ENCODE measurements at regions not wholly inside any gene's neighbourhood (a gene's known extent, or its start where the extent isn't known, plus 50 kb on each side); places are given as distances from the start of the nearest gene placed in this dataset.

DNA sequence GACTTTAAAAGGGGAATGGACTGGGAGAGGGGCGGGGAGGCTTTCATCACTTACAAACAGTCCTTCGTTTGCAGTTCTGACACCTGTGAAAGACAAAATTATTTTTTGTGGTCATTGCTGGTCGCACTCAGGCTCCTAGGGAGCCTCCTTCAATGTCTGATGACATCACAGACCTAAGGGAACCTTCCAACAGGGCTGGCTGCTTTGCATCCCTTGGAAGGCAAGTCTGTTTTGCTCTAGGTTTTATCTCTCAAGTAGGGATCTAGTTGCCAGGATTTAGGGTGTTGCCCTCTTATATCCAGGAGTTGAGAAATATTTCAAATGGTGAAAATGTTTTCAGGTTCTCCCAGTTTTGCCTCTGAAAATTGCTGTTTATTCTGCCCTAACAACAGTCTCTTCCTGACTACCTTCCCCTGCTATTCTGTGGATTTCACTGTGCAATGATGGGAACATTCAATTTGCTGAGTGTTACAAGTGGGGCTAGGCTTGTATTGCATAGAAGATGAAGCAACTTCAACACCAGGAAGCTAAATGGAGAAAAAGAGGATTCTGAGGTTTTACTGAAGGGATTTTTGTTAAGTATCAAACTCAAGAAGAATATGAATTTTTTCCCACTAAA is 75.9 kb upstream of the ARRDC4 start:
- Histone ChIP-seq H3K9me3 (replicated peaks; ENCODE audit: insufficient read depth, low read length) (no peaks in the 10 kb centered on the region), H4K20me1 (ENCODE audit: insufficient read depth, low read length) (no peaks in the 10 kb centered on the region), H3K4me3 (ENCODE audit: low read length) (no peak overlapping the region), H3F3A (ENCODE audit: insufficient read depth, low read length) (no peaks in the 10 kb centered on the region), H3K9ac (ENCODE audit: low read length) (no peak overlapping the region), H3K36me3 (replicated peaks; ENCODE audit: insufficient read depth, low read length) (no peaks in the 10 kb centered on the region), H2AFZ (ENCODE audit: low read length) (no peak overlapping the region), H3K4me1 (ENCODE audit: low read length) (no peaks in the 10 kb centered on the region), H3K27me3 (replicated peaks; ENCODE audit: insufficient read depth, low read length) (no peaks in the 10 kb centered on the region), H3K79me2 (ENCODE audit: low read length) (no peaks in the 10 kb centered on the region), H3K27ac (ENCODE audit: low read length) (no peak overlapping the region), H3K9me2 (replicated peaks; ENCODE audit: insufficient read depth, low read length) (no peaks in the 10 kb centered on the region), H3K4me2 (ENCODE audit: low read depth, low read length) (no peak overlapping the region)
- no peak for DNase-seq
- TF ChIP-seq EZH2phosphoT487 (IDR thresholded peaks at IDR 0.05; ENCODE audit: low read length) = no peak
- TF ChIP-seq EZH2 (optimal IDR thresholded peaks at IDR 0.05; ENCODE audit: low read depth, low read length) = no peak
- TF ChIP-seq, protein P1, sequence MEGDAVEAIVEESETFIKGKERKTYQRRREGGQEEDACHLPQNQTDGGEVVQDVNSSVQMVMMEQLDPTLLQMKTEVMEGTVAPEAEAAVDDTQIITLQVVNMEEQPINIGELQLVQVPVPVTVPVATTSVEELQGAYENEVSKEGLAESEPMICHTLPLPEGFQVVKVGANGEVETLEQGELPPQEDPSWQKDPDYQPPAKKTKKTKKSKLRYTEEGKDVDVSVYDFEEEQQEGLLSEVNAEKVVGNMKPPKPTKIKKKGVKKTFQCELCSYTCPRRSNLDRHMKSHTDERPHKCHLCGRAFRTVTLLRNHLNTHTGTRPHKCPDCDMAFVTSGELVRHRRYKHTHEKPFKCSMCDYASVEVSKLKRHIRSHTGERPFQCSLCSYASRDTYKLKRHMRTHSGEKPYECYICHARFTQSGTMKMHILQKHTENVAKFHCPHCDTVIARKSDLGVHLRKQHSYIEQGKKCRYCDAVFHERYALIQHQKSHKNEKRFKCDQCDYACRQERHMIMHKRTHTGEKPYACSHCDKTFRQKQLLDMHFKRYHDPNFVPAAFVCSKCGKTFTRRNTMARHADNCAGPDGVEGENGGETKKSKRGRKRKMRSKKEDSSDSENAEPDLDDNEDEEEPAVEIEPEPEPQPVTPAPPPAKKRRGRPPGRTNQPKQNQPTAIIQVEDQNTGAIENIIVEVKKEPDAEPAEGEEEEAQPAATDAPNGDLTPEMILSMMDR (IDR thresholded peaks at IDR 0.05; ENCODE audit: low read length) = no peak

DNA sequence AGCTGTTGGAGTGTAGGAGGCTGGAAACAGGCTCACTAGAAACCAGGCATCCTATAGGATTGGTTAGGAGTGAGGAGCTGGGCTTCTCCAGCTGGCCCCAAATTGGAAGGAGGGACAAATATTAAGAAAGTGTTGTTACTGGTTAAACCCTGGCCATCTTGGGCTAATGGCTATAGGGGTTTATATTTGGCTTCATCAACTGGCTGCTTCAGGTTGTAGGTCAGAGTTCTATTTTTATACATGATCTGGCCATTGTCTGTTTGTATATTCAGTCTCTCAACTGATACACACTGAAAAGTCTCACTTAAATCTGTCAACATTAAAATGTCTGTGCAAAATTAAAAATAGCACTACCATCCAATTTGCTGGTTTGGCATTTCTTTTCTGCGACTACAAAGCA is 70.2 kb upstream of the ARRDC4 start:
- H3K4me2 ChIP-seq (ENCODE audit: low read depth, low read length) = no peak overlapping the region
- H3F3A ChIP-seq (ENCODE audit: insufficient read depth, low read length) = no peaks in the 10 kb centered on the region
- no peaks in the 10 kb centered on the region for H3K79me2 ChIP-seq (ENCODE audit: low read length)
- no peaks in the 10 kb centered on the region for H3K4me1 ChIP-seq (ENCODE audit: low read length)
- no peaks in the 10 kb centered on the region for H3K9me2 ChIP-seq (replicated peaks; ENCODE audit: insufficient read depth, low read length)
- H3K27me3 ChIP-seq (replicated peaks; ENCODE audit: insufficient read depth, low read length) = no peaks in the 10 kb centered on the region
- H3K27ac ChIP-seq (ENCODE audit: low read length) = no peak overlapping the region
- TF ChIP-seq EZH2 (optimal IDR thresholded peaks at IDR 0.05; ENCODE audit: low read depth, low read length) (no peak), EZH2phosphoT487 (IDR thresholded peaks at IDR 0.05; ENCODE audit: low read length) (no peak)
- TF ChIP-seq, protein P1 (IDR thresholded peaks at IDR 0.05; ENCODE audit: low read length) = no peak
- H2AFZ ChIP-seq (ENCODE audit: low read length) = no peak overlapping the region
- no peaks in the 10 kb centered on the region for H3K36me3 ChIP-seq (replicated peaks; ENCODE audit: insufficient read depth, low read length)
- H4K20me1 ChIP-seq (ENCODE audit: insufficient read depth, low read length) = no peaks in the 10 kb centered on the region
- no peak for DNase-seq
- no peaks in the 10 kb centered on the region for H3K9me3 ChIP-seq (replicated peaks; ENCODE audit: insufficient read depth, low read length)
- no peak overlapping the region for H3K9ac ChIP-seq (ENCODE audit: low read length)
- H3K4me3 ChIP-seq (ENCODE audit: low read length) = no peak overlapping the region

DNA sequence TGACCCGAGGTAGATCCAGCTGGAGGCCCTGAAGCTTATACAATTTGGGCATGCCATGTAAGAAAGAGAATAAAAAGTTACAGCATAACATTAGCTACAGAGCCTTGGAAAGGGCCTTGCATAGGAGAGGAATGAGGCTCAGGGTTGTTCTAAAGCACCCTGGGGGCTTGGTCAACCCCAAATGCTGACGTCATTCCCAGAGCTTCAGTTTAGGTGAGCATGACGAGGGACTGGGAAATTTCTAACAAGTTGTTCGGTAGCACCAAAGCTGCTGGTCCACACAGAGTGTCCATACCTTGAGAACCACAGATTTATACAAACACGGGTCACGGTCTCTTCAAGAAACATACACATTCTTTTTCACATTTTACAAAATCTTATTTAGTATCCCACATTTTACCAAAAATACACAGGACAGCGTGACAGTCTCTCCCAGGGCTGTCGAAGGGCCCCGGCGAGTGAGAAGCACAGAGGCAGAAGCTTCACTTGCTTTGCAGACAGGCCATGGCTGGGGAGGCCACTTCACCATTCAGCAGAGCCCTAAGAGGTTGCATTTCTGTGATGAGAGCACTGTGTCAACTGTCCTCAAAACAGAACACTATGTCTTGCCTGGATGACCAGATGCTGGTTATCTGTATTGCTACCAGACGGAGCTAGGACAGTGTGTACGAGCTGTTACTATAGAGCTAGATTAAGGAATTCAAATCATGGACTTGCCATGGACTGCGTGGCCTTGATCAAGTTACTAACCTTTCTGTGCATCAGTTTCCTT is 68.2 kb upstream of the ARRDC4 start:
- Histone ChIP-seq H2AFZ (ENCODE audit: low read length) (no peak overlapping the region), H3K9ac (ENCODE audit: low read length) (no peak overlapping the region), H3K4me2 (ENCODE audit: low read depth, low read length) (no peak overlapping the region), H3K36me3 (replicated peaks; ENCODE audit: insufficient read depth, low read length) (no peaks in the 10 kb centered on the region), H3K79me2 (ENCODE audit: low read length) (no peaks in the 10 kb centered on the region), H3F3A (ENCODE audit: insufficient read depth, low read length) (no peaks in the 10 kb centered on the region), H3K4me1 (ENCODE audit: low read length) (no peaks in the 10 kb centered on the region), H3K27ac (ENCODE audit: low read length) (no peak overlapping the region), H4K20me1 (ENCODE audit: insufficient read depth, low read length) (no peaks in the 10 kb centered on the region), H3K27me3 (replicated peaks; ENCODE audit: insufficient read depth, low read length) (no peaks in the 10 kb centered on the region), H3K4me3 (ENCODE audit: low read length) (no peak overlapping the region), H3K9me3 (replicated peaks; ENCODE audit: insufficient read depth, low read length) (no peaks in the 10 kb centered on the region), H3K9me2 (replicated peaks; ENCODE audit: insufficient read depth, low read length) (no peaks in the 10 kb centered on the region)
- DNase-seq = no peak
- TF ChIP-seq EZH2phosphoT487 (IDR thresholded peaks at IDR 0.05; ENCODE audit: low read length) (no peak), EZH2 (optimal IDR thresholded peaks at IDR 0.05; ENCODE audit: low read depth, low read length) (no peak)
- TF ChIP-seq, protein P1 (IDR thresholded peaks at IDR 0.05; ENCODE audit: low read length) = no peak

All from MM.1S (cell line).